A549 (cell line): ENCODE measurements at regions not wholly inside any gene's neighbourhood (a gene's known extent, or its start where the extent isn't known, plus 50 kb on each side); places are given as distances from the start of the nearest gene placed in this dataset.

Experiments
- ATAC-seq, 2 experiments: fragments of 200-7000 bp in 1 of 2; fragments of >200 bp in 1 of 2; cut with Nextera tagmentation in 1 of 2; cut with Tn5 transposase in 1 of 2; 3 replicates each; pipeline versions ENCODE4 v1.8.0 to v1.9.1; 2018 to 2020; ENCODE audit warnings: mild to moderate bottlenecking in 1 of 2, moderate library complexity in 1 of 2
- CTCF ChIA-PET: fragments of 300-600 bp; sonication (Branson Sonifier 250); formaldehyde crosslinking; extraction: SDS; loops from one replicate; lab custom pipeline; 2021; ENCODE audit warnings: antibody characterized with exemption, inconsistent platforms; lab: Yijun Ruan, JAX
- POLR2A ChIA-PET: fragments of 350-600 bp; formaldehyde crosslinking; extraction: SDS; loops from one replicate; lab custom pipeline; 2021; ENCODE audit warnings: antibody characterized with exemption, inconsistent platforms; lab: Yijun Ruan, JAX
- DNase-seq, 2 experiments: peaks; one replicate each; pipeline versions ENCODE4 v3.0.0 to v3.0.0-alpha.2; 2011 to 2016; ENCODE audit warnings: low read depth in 1 of 2, low spot score in 1 of 2
- FAIRE-seq: peaks from 2 replicates; lab custom pipeline; 2011; peaks lifted over from hg19 to GRCh38; lab: Jason Lieb, UNC
- H3K27ac ChIP-seq, 2 experiments: fragments of >200 bp; sonication (Bioruptor Twin); formaldehyde crosslinking; 3 replicates each; pipeline ENCODE4 v1.5.1; 2016 to 2017
- H3K4me1 ChIP-seq: fragments of >200 bp; sonication (Bioruptor Twin); formaldehyde crosslinking; 3 replicates; pipeline ENCODE4 v1.6.1; 2016
- H3K4me2 ChIP-seq: fragments of >200 bp; sonication (Bioruptor Twin); formaldehyde crosslinking; 3 replicates; pipeline ENCODE4 v1.6.1; 2016
- H3K4me3 ChIP-seq: fragments of >200 bp; sonication (Bioruptor Twin); formaldehyde crosslinking; 3 replicates; pipeline ENCODE4 v1.5.1; 2016
- H3K9me3 ChIP-seq: fragments of >200 bp; sonication (Bioruptor Twin); formaldehyde crosslinking; 3 replicates; pipeline ENCODE4 v1.6.1; 2016
- BCL3 ChIP-seq: fragments of >200 bp; sonication (Bioruptor Twin); formaldehyde crosslinking; IDR thresholded peaks from 3 replicates; pipeline ENCODE4 v1.6.1; 2016
- BHLHE40 ChIP-seq: IDR thresholded peaks from 2 replicates; pipeline ENCODE4 v1.6.1; 2012; ENCODE audit warnings: low read depth, low read length, inconsistent platforms
- CBX8 ChIP-seq: fragments of 200-600 bp; sonication (generic); IDR thresholded peaks from 2 replicates; pipeline ENCODE4 v1.6.1; 2016
- CHD2 ChIP-seq: fragments of 150-350 bp; IDR thresholded peaks from 2 replicates; pipeline ENCODE4 v1.6.1; 2014; ENCODE audit warnings: low read length; ENCODE audit not compliant: partially characterized antibody
- CTCF ChIP-seq: fragments of >200 bp; sonication (Bioruptor Twin); formaldehyde crosslinking; IDR thresholded peaks from 3 replicates; pipeline ENCODE4 v1.5.1; 2016
- E2F6 ChIP-seq: IDR thresholded peaks from 2 replicates; pipeline ENCODE4 v1.6.1; 2012; ENCODE audit warnings: low read depth, borderline replicate concordance
- EHF ChIP-seq: fragments of 250-450 bp; sonication (Bioruptor Pico); IDR thresholded peaks from 2 replicates; pipeline ENCODE4 v1.5.0; 2020; ENCODE audit warnings: mild to moderate bottlenecking
- EHMT2 ChIP-seq: fragments of 200-600 bp; sonication (generic); IDR thresholded peaks from 2 replicates; pipeline ENCODE4 v1.6.1; 2016; ENCODE audit warnings: antibody characterized with exemption, low read depth, mild to moderate bottlenecking, moderate library complexity
- ELK1 ChIP-seq: fragments of 150-350 bp; IDR thresholded peaks from 2 replicates; pipeline ENCODE4 v1.6.1; 2014; ENCODE audit warnings: low read depth, mild to moderate bottlenecking, low read length
- EP300 ChIP-seq, 2 experiments: fragments of >200 bp; sonication (Bioruptor Twin); formaldehyde crosslinking; IDR thresholded peaks; 2 replicates in 1 of 2; 3 replicates in 1 of 2; pipeline ENCODE4 v1.6.1; 2016 to 2017
- FOXS1 ChIP-seq: fragments of 250-450 bp; sonication (Bioruptor Pico); IDR thresholded peaks from 2 replicates; pipeline ENCODE4 v1.5.0; 2020; ENCODE audit warnings: mild to moderate bottlenecking, moderate library complexity
- HDAC2 ChIP-seq: fragments of 200-600 bp; sonication (generic); IDR thresholded peaks from 2 replicates; pipeline ENCODE4 v1.6.1; 2016
- HOXA7 ChIP-seq: fragments of 250-450 bp; sonication (Bioruptor Pico); IDR thresholded peaks from 2 replicates; pipeline ENCODE4 v1.5.0; 2020; ENCODE audit warnings: mild to moderate bottlenecking, moderate library complexity
- KDM1A ChIP-seq: fragments of 200-600 bp; sonication (generic); IDR thresholded peaks from 2 replicates; pipeline ENCODE4 v1.6.1; 2016; ENCODE audit warnings: low read depth, mild to moderate bottlenecking
- MAFK ChIP-seq: fragments of 450-650 bp; IDR thresholded peaks from 2 replicates; pipeline ENCODE4 v1.6.1; 2014; ENCODE audit not compliant: partially characterized antibody
- MAX ChIP-seq: IDR thresholded peaks from 2 replicates; pipeline ENCODE4 v1.6.1; 2012
- NFE2L2 ChIP-seq: fragments of 150-350 bp; conservative IDR thresholded peaks from 2 replicates; pipeline ENCODE4 v1.6.1; 2014; ENCODE audit warnings: low read length
- NPAS2 ChIP-seq: fragments of 250-450 bp; sonication (Bioruptor Pico); IDR thresholded peaks from 2 replicates; pipeline ENCODE4 v1.8.0; 2022; ENCODE audit warnings: mild to moderate bottlenecking, moderate library complexity, borderline replicate concordance
- NR3C1 ChIP-seq: fragments of >200 bp; sonication (Bioruptor Twin); formaldehyde crosslinking; IDR thresholded peaks from 3 replicates; pipeline ENCODE4 v1.6.1; 2017
- PHF8 ChIP-seq: fragments of 200-600 bp; sonication (generic); IDR thresholded peaks from 2 replicates; pipeline ENCODE4 v1.6.1; 2016; ENCODE audit warnings: low read depth, mild to moderate bottlenecking, antibody characterized with exemption, moderate library complexity, borderline replicate concordance
- REST ChIP-seq: fragments of 200-600 bp; sonication (generic); IDR thresholded peaks from 2 replicates; pipeline ENCODE4 v1.6.1; 2016; ENCODE audit warnings: antibody characterized with exemption, mild to moderate bottlenecking, moderate library complexity
- SMC3 ChIP-seq: fragments of >200 bp; sonication (Bioruptor Twin); formaldehyde crosslinking; IDR thresholded peaks from 3 replicates; pipeline ENCODE4 v1.6.1; 2018; ENCODE audit warnings: inconsistent platforms
- TP53 ChIP-seq: fragments of 250-450 bp; sonication (Bioruptor Pico); IDR thresholded peaks from 2 replicates; pipeline ENCODE4 v1.5.0; 2021; ENCODE audit warnings: mild to moderate bottlenecking, moderate library complexity
- ZC3H11A ChIP-seq: fragments of 450-650 bp; IDR thresholded peaks from 2 replicates; pipeline ENCODE4 v1.6.1; 2014; ENCODE audit warnings: antibody characterized with exemption, mild to moderate bottlenecking
- ZSCAN20 ChIP-seq: fragments of 250-450 bp; sonication (Bioruptor Pico); IDR thresholded peaks from 2 replicates; pipeline ENCODE4 v1.8.0; 2022; ENCODE audit warnings: mild to moderate bottlenecking, moderate library complexity
- WGBS: methylation state at CpG from one replicate; pipeline ENCODE4 v1.1.6; 2017; ENCODE audit errors: missing lambda C conversion rate; 5-methylcytosine and 5-hydroxymethylcytosine counted together

- Histone ChIP-seq H3K4me1 (no peaks in the 10 kb centered on the region), H3K4me3 (no peak overlapping the region), H3K4me2 (no peak overlapping the region), H3K9me3 (peaks cover 26% of the 10 kb centered on the region), H3K27ac (no peak overlapping the region)
- no peak for DNase-seq
- ATAC-seq = no peak
- POLR2A ChIA-PET = no interaction called here
- 61% methylated on average over 3 of the region's 8 CpGs for WGBS
- CTCF ChIA-PET = interaction anchor here (1.1 kb wide), 1 partner anchor 115 kb away, joined by 4 read pairs; no protein-coding TSS in a partner anchor
- TF ChIP-seq MAX (no peak), FOXS1 (no peak), CBX8 (no peak), ELK1 (no peak), CTCF (no peak), SMC3 (no peak), ZSCAN20 (no peak), TP53 (CRISPR knock-in tag) (no peak), EP300 (IDR thresholded peaks at IDR 0.05) (no peak), E2F6 (no peak), NPAS2 (no peak)
- FAIRE-seq = no peak
Observed at GRCh38 chr2:240347949-240348500, 87.4 kb upstream of the GPC1 start.

GRCh38 chr2:240348522-240348921 lies 86.9 kb upstream of the GPC1 start:
- ChIA-PET CTCF (interaction anchor here (0.7 to 1.1 kb wide), 2 partner anchors 103 to 116 kb away, joined by 3 to 4 read pairs; no protein-coding TSS in a partner anchor), POLR2A (no interaction called here)
- DNase-seq (no peak), ATAC-seq (no peak), FAIRE-seq (no peak)
- WGBS = 60% methylated on average over 8 of the region's 8 CpGs
- Histone ChIP-seq H3K4me3 (no peak overlapping the region), H3K4me2 (no peak overlapping the region), H3K9me3 (peaks cover 26% of the 10 kb centered on the region), H3K4me1 (no peaks in the 10 kb centered on the region), H3K27ac (no peak overlapping the region)
- TF ChIP-seq HDAC2 (no peak), CHD2 (no peak), PHF8 (no peak), HOXA7 (CRISPR knock-in tag) (no peak), BCL3 (no peak), NR3C1 (no peak), KDM1A (no peak), EP300 (IDR thresholded peaks at IDR 0.05) (no peak), EHF (CRISPR knock-in tag) (no peak), CBX8 (no peak), TP53 (CRISPR knock-in tag) (no peak), MAFK (no peak), NFE2L2 (no peak), EHMT2 (no peak), ZC3H11A (no peak), REST (no peak), BHLHE40 (no peak)
